GM19452 (cell line): ENCODE measurements at regions not wholly inside any gene's neighbourhood (a gene's known extent, or its start where the extent isn't known, plus 50 kb on each side); places are given as distances from the start of the nearest gene placed in this dataset.

Experiments used
- ATAC-seq: cut with Tn5 transposase; IDR thresholded peaks from one replicate; pipeline ENCODE4 v1.9.1; 2021; ENCODE audit not compliant: unreplicated experiment

- no peak for ATAC-seq
These were observed 132.7 kb upstream of the FOXD3 start for GRCh38 chr1:63189677-63190076.

- ATAC-seq: no peak
These were observed 132.2 kb upstream of the FOXD3 start for GRCh38 chr1:63190171-63190570.

- ATAC-seq: no peak
These were observed 123.4 kb upstream of the FOXD3 start for GRCh38 chr1:63198871-63199394.

GRCh38 chr1:63199706-63200335 lies 122.5 kb upstream of the FOXD3 start:
- ATAC-seq: no peak

- ATAC-seq: no peak
These were observed 121.7 kb upstream of the FOXD3 start for GRCh38 chr1:63200676-63201075.

GRCh38 chr1:63203641-63204040 lies 118.7 kb upstream of the FOXD3 start:
- no peak for ATAC-seq

GRCh38 chr1:63205776-63206175 lies 116.6 kb upstream of the FOXD3 start:
- no peak for ATAC-seq

- ATAC-seq: no peak
These were observed 107.8 kb upstream of the FOXD3 start for GRCh38 chr1:63214553-63214952.

GRCh38 chr1:63223426-63223825 lies 98.9 kb upstream of the FOXD3 start:
- no peak for ATAC-seq

- no peak for ATAC-seq
These were observed 91.6 kb upstream of the FOXD3 start for GRCh38 chr1:63230722-63231121.

GRCh38 chr1:63238721-63239120 lies 83.6 kb upstream of the FOXD3 start:
- ATAC-seq: no peak

- no peak for ATAC-seq
These were observed 77.2 kb upstream of the FOXD3 start for GRCh38 chr1:63245186-63245585.

GRCh38 chr1:63248216-63248615 lies 74.2 kb upstream of the FOXD3 start:
- ATAC-seq: no peak

GRCh38 chr1:63255153-63255552 lies 67.2 kb upstream of the FOXD3 start:
- no peak for ATAC-seq

- ATAC-seq: no peak
These were observed 60.5 kb upstream of the FOXD3 start for GRCh38 chr1:63261736-63262458.

GRCh38 chr1:63262459-63262770 lies 60.0 kb upstream of the FOXD3 start:
- ATAC-seq: no peak

- ATAC-seq: no peak
These were observed 58.2 kb upstream of the FOXD3 start for GRCh38 chr1:63264161-63264560.

GRCh38 chr1:63266857-63267256 lies 55.5 kb upstream of the FOXD3 start:
- ATAC-seq: no peak

GRCh38 chr1:63268876-63269275 lies 53.5 kb upstream of the FOXD3 start:
- ATAC-seq: no peak

- ATAC-seq: no peak
These were observed 52.8 kb upstream of the FOXD3 start for GRCh38 chr1:63269571-63269970.
